ENCODE measurements at regions not wholly inside any gene's neighbourhood (a gene's known extent, or its start where the extent isn't known, plus 50 kb on each side); places are given as distances from the start of the nearest gene placed in this dataset.

- H2AFZ ChIP-seq: no peak overlapping the region
These were observed 77.1 kb upstream of the DRD2 start for GRCh38 chr11:113552271-113552670.

More at GRCh38 chr11:113552271-113552670, 77.1 kb upstream of the DRD2 start:
- H3K9me2 ChIP-seq (ENCODE audit: insufficient read depth): no peaks in the 10 kb centered on the region
- H3K27me3 Mint-ChIP-seq (ENCODE audit: insufficient read depth, low read depth, poor library complexity): peaks cover 7% of the 10 kb centered on the region
- H3K79me2 ChIP-seq (replicated peaks; ENCODE audit: insufficient read depth): no peaks in the 10 kb centered on the region
- no peaks in the 10 kb centered on the region; the same call in 2 of the 3 replicates for H3K9me3 Mint-ChIP-seq
- no peaks in the 10 kb centered on the region for H3K36me3 ChIP-seq (ENCODE audit: insufficient read depth)
- no peak overlapping the region for H3K4me3 ChIP-seq
- H3K36me3 Mint-ChIP-seq (ENCODE audit: low read depth): no peaks in the 10 kb centered on the region
- H3K4me1 Mint-ChIP-seq: peaks cover 36% of the 10 kb centered on the region
- H3K27ac Mint-ChIP-seq: no peak overlapping the region
- no peak for TF ChIP-seq CTCF (conservative IDR thresholded peaks at IDR 0.05; ENCODE audit: low read depth in 2 of 2)
- no peak for TF ChIP-seq ZNF462 (CRISPR knock-in tag; IDR thresholded peaks at IDR 0.05)
- no peak for TF ChIP-seq JUNB (IDR thresholded peaks at IDR 0.05; ENCODE audit: unreplicated experiment)
- no peak for TF ChIP-seq POLR2AphosphoS5 (IDR thresholded peaks at IDR 0.05; ENCODE audit: low read depth)
- no peak for TF ChIP-seq EZH2 (IDR thresholded peaks at IDR 0.05; ENCODE audit: low read depth, unreplicated experiment)
- TF ChIP-seq CREB1 (CRISPR knock-in tag; IDR thresholded peaks at IDR 0.05; ENCODE audit: low read depth): no peak
- TF ChIP-seq ZNF114 (CRISPR knock-in tag; IDR thresholded peaks at IDR 0.05): no peak
- no peak for TF ChIP-seq EZH2phosphoT487 (IDR thresholded peaks at IDR 0.05; ENCODE audit: unreplicated experiment)
- TF ChIP-seq REST (IDR thresholded peaks at IDR 0.05; ENCODE audit: unreplicated experiment): no peak
- TF ChIP-seq NANOG (IDR thresholded peaks at IDR 0.05; ENCODE audit: borderline replicate concordance): no peak
- TF ChIP-seq ZNF331 (CRISPR knock-in tag; IDR thresholded peaks at IDR 0.05; ENCODE audit: low read depth): no peak
- H3F3A ChIP-seq (replicated peaks; ENCODE audit: low read depth): no peaks in the 10 kb centered on the region
- no peaks in the 10 kb centered on the region for H4K20me1 ChIP-seq (replicated peaks; ENCODE audit: insufficient read depth)
- H3K4me2 ChIP-seq: no peak overlapping the region
- H3K27me3 ChIP-seq (ENCODE audit: insufficient read depth): no peaks in the 10 kb centered on the region
- peaks cover 29% of the 10 kb centered on the region for H3K4me1 ChIP-seq (ENCODE audit: insufficient read depth)
- DNase-seq (ENCODE audit: low spot score): no peak
- H3K4me3 Mint-ChIP-seq: no peak overlapping the region
- ATAC-seq: no peak
- no peak overlapping the region for H3K27ac ChIP-seq (ENCODE audit: low read depth)
